WTC11 (cell line): ENCODE measurements at regions not wholly inside any gene's neighbourhood (a gene's known extent, or its start where the extent isn't known, plus 50 kb on each side); places are given as distances from the start of the nearest gene placed in this dataset.
A peak's percentile ranks its signal among the peaks of the same experiment; 100 is the strongest.

Source experiments
- ATAC-seq: fragments of 200-7000 bp; cut with Tn5 transposase; 2 replicates; pipeline ENCODE4 v1.10.0; 2021; ENCODE audit warnings: mild to moderate bottlenecking, moderate library complexity
- CTCF ChIA-PET: fragments of 300-600 bp; sonication (Branson Sonifier 250); formaldehyde crosslinking; loops from one replicate; lab custom pipeline; 2021; ENCODE audit warnings: antibody characterized with exemption; lab: Charles Lee
- POLR2A ChIA-PET: fragments of 350-600 bp; sonication (Branson Sonifier 250); formaldehyde crosslinking; loops from one replicate; lab custom pipeline; 2021; ENCODE audit warnings: antibody characterized with exemption; lab: Charles Lee
- DNase-seq: peaks from one replicate; pipeline ENCODE4 v3.0.0; 2021; ENCODE audit warnings: low spot score
- H3K27ac Mint-ChIP-seq: 2 replicates; pipeline ENCODE4 v1.8.0; 2021; ENCODE audit warnings: mixed read lengths
- H3K27me3 Mint-ChIP-seq: 2 replicates; pipeline ENCODE4 v1.8.0; 2021; ENCODE audit warnings: low read depth, mild to moderate bottlenecking, moderate library complexity, mixed read lengths
- H3K36me3 Mint-ChIP-seq: 2 replicates; pipeline ENCODE4 v1.8.0; 2021; ENCODE audit warnings: mixed read lengths
- H3K4me1 Mint-ChIP-seq: 2 replicates; pipeline ENCODE4 v1.8.0; 2022; ENCODE audit warnings: mixed read lengths
- H3K4me3 Mint-ChIP-seq: 2 replicates; pipeline ENCODE4 v1.8.0; 2021; ENCODE audit warnings: mild to moderate bottlenecking, moderate library complexity, mixed read lengths
- H3K9me3 Mint-ChIP-seq: 2 replicates; pipeline ENCODE4 v1.8.0; 2021; ENCODE audit warnings: mixed read lengths
- ATF2 ChIP-seq: sonication (generic); formaldehyde crosslinking; IDR thresholded peaks from 2 replicates; pipeline ENCODE4 v1.8.1; 2022; ENCODE audit warnings: low read depth, missing genetic modification reagents, borderline replicate concordance
- CDX4 ChIP-seq: fragments of 250-450 bp; sonication (Bioruptor Pico); IDR thresholded peaks from 2 replicates; pipeline ENCODE4 v1.9.0; 2021; ENCODE audit warnings: moderate library complexity, mild to moderate bottlenecking, inconsistent platforms, borderline replicate concordance
- CREB1 ChIP-seq: sonication (generic); formaldehyde crosslinking; IDR thresholded peaks from 2 replicates; pipeline ENCODE4 v1.8.0; 2023; ENCODE audit warnings: mild to moderate bottlenecking, missing genetic modification reagents
- CREM ChIP-seq: sonication (generic); formaldehyde crosslinking; IDR thresholded peaks from 2 replicates; pipeline ENCODE4 v1.8.1; 2022; ENCODE audit warnings: mild to moderate bottlenecking, missing genetic modification reagents, moderate library complexity
- FOXK1 ChIP-seq: sonication (generic); formaldehyde crosslinking; IDR thresholded peaks from 2 replicates; pipeline ENCODE4 v1.8.0; 2022; ENCODE audit warnings: mild to moderate bottlenecking, moderate library complexity, missing genetic modification reagents
- FOXP1 ChIP-seq: sonication (generic); formaldehyde crosslinking; IDR thresholded peaks from 2 replicates; pipeline ENCODE4 v1.8.0; 2022; ENCODE audit warnings: missing genetic modification reagents, mild to moderate bottlenecking, moderate library complexity, borderline replicate concordance
- GABPB1 ChIP-seq: sonication (generic); formaldehyde crosslinking; IDR thresholded peaks from 2 replicates; pipeline ENCODE4 v1.8.1; 2023; ENCODE audit warnings: mild to moderate bottlenecking, missing genetic modification reagents
- IRF2 ChIP-seq: sonication (generic); formaldehyde crosslinking; IDR thresholded peaks from 2 replicates; pipeline ENCODE4 v1.8.0; 2022; ENCODE audit warnings: low read depth, missing genetic modification reagents, borderline replicate concordance
- KAT7 ChIP-seq: sonication (generic); formaldehyde crosslinking; IDR thresholded peaks from 2 replicates; pipeline ENCODE4 v1.8.1; 2023; ENCODE audit warnings: missing genetic modification reagents, mild to moderate bottlenecking, borderline replicate concordance
- NFE2L1 ChIP-seq: sonication (generic); formaldehyde crosslinking; IDR thresholded peaks from 2 replicates; pipeline ENCODE4 v1.8.1; 2023; ENCODE audit warnings: missing genetic modification reagents
- OVOL2 ChIP-seq: fragments of 250-450 bp; sonication (Bioruptor Pico); IDR thresholded peaks from 2 replicates; pipeline ENCODE4 v1.9.0; 2021; ENCODE audit warnings: mild to moderate bottlenecking, borderline replicate concordance
- RORB ChIP-seq: fragments of 250-450 bp; sonication (Bioruptor Pico); IDR thresholded peaks from 2 replicates; pipeline ENCODE4 v1.9.0; 2021; ENCODE audit warnings: mild to moderate bottlenecking
- SMAD3 ChIP-seq: sonication (generic); formaldehyde crosslinking; IDR thresholded peaks from 2 replicates; pipeline ENCODE4 v1.8.0; 2022; ENCODE audit warnings: missing genetic modification reagents, mild to moderate bottlenecking, borderline replicate concordance
- SMAD4 ChIP-seq: sonication (generic); formaldehyde crosslinking; IDR thresholded peaks from 2 replicates; pipeline ENCODE4 v1.8.0; 2022; ENCODE audit warnings: mild to moderate bottlenecking, missing genetic modification reagents
- SP1 ChIP-seq: sonication (generic); formaldehyde crosslinking; conservative IDR thresholded peaks from 2 replicates; pipeline ENCODE4 v1.8.1; 2022; ENCODE audit warnings: missing genetic modification reagents
- TEAD4 ChIP-seq: sonication (generic); formaldehyde crosslinking; IDR thresholded peaks from 2 replicates; pipeline ENCODE4 v1.8.0; 2022; ENCODE audit warnings: mild to moderate bottlenecking, missing genetic modification reagents
- TP53 ChIP-seq: sonication (generic); formaldehyde crosslinking; IDR thresholded peaks from 2 replicates; pipeline ENCODE4 v1.8.1; 2023; ENCODE audit warnings: mild to moderate bottlenecking, missing genetic modification reagents
- ZMAT4 ChIP-seq: fragments of 250-450 bp; sonication (Bioruptor Pico); IDR thresholded peaks from 2 replicates; pipeline ENCODE4 v1.9.0; 2021; ENCODE audit warnings: mild to moderate bottlenecking
- ZNF219 ChIP-seq: sonication (generic); formaldehyde crosslinking; IDR thresholded peaks from 2 replicates; pipeline ENCODE4 v1.8.0; 2023; ENCODE audit warnings: missing genetic modification reagents, mild to moderate bottlenecking, borderline replicate concordance
- ZNF396 ChIP-seq: fragments of 250-450 bp; sonication (Bioruptor Pico); IDR thresholded peaks from 2 replicates; pipeline ENCODE4 v1.8.0; 2021; ENCODE audit warnings: mild to moderate bottlenecking, moderate library complexity, borderline replicate concordance
- ZNF425 ChIP-seq: fragments of 250-450 bp; sonication (Bioruptor Pico); conservative IDR thresholded peaks from 2 replicates; pipeline ENCODE4 v1.9.0; 2021; ENCODE audit warnings: mild to moderate bottlenecking
- ZSCAN18 ChIP-seq: fragments of 250-450 bp; sonication (Bioruptor Pico); IDR thresholded peaks from 2 replicates; pipeline ENCODE4 v2.1.2; 2022; ENCODE audit warnings: mild to moderate bottlenecking, moderate library complexity

GRCh38 chr2:144597388-144597787 lies 77.5 kb upstream of the ZEB2 start (continued):
- TF ChIP-seq GABPB1 (CRISPR knock-in tag) (no peak), ZMAT4 (CRISPR knock-in tag) (no peak), ATF2 (CRISPR knock-in tag) (no peak), SMAD3 (no peak)

GRCh38 chr2:144596073-144596871 lies 76.4 kb upstream of the ZEB2 start:
- CTCF ChIA-PET, result interaction anchor here (1.3 kb wide), 1 partner anchor 147 kb away, joined by 4 read pairs; no protein-coding TSS in a partner anchor
- H3K4me1 Mint-ChIP-seq, result peaks cover 43% of the 10 kb centered on the region
- POLR2A ChIA-PET, result interaction anchor here (0.6 kb wide), 1 partner anchor 43 kb away, joined by 4 read pairs; no protein-coding TSS in a partner anchor
- no peaks in the 10 kb centered on the region for H3K36me3 Mint-ChIP-seq
- H3K4me3 Mint-ChIP-seq, result no peak overlapping the region
- ATAC-seq, result peak; percentile 56
- TF ChIP-seq ZNF396 (CRISPR knock-in tag), result no peak
- TF ChIP-seq SMAD4, result no peak
- no peak for TF ChIP-seq FOXP1 (CRISPR knock-in tag)
- no peak for TF ChIP-seq ZSCAN18 (CRISPR knock-in tag)
- no peak for TF ChIP-seq KAT7
- TF ChIP-seq OVOL2 (CRISPR knock-in tag), result no peak
- no peak for TF ChIP-seq SP1 (CRISPR knock-in tag)
- TF ChIP-seq CREM (CRISPR knock-in tag), result no peak
- TF ChIP-seq IRF2, result no peak
- no peak for TF ChIP-seq ZNF425 (CRISPR knock-in tag)
- TF ChIP-seq NFE2L1, result no peak
- no peak for TF ChIP-seq FOXK1 (CRISPR knock-in tag)
- TF ChIP-seq ZNF219, result no peak
- TF ChIP-seq ATF2 (CRISPR knock-in tag), result no peak
- TF ChIP-seq TEAD4 (CRISPR knock-in tag), result no peak
- TF ChIP-seq RORB, result no peak
- TF ChIP-seq TP53 (CRISPR knock-in tag), result no peak
- TF ChIP-seq CREB1 (CRISPR knock-in tag), result no peak
- no peak for TF ChIP-seq CDX4 (CRISPR knock-in tag)
- H3K27me3 Mint-ChIP-seq, result no peaks in the 10 kb centered on the region
- H3K9me3 Mint-ChIP-seq, result no peaks in the 10 kb centered on the region
- no peak overlapping the region for H3K27ac Mint-ChIP-seq
- no peak for DNase-seq
